ENCODE measurements at regions not wholly inside any gene's neighbourhood (a gene's known extent, or its start where the extent isn't known, plus 50 kb on each side); places are given as distances from the start of the nearest gene placed in this dataset.

DNA sequence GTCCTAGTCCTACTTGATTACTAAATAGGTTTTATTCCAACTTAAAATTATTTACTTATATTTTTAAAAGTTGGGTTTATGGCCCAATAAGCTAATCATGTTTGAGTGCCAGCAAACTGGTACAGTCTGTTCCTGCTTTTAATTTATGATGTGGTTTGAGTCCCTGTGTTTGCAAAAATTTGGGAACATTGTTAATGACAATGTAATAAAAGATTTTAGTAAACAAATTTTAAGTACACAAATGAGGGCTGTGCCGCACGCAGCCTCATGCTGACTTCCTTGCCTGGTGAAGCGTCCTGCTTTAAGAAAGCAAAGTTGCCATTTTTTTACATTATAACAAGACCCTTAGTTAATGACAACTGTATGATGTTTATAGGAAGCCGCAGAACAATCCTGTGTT, 96.8 kb upstream of the MAP1B start:
- no peak for DNase-seq

DNA sequence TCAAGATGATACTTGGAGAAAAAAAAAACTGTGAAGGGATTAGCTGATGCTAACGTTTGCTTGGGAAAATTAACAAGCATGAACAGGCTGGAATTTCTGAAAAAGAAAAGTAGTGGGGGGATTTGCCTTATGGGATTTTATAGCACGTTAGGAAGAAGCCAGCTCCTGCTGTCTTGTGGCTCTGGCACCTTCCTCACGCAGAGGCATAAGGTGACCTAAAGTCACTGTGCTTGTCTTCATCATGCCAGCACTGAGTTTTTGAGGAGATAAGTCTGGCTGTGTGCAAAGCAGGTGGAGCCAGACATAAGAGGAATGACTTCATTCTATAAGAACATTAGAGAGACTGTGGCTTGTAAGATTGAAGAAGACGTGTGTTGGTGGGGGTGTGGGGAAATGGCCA, 94.4 kb upstream of the MAP1B start:
- no peak for DNase-seq

DNA sequence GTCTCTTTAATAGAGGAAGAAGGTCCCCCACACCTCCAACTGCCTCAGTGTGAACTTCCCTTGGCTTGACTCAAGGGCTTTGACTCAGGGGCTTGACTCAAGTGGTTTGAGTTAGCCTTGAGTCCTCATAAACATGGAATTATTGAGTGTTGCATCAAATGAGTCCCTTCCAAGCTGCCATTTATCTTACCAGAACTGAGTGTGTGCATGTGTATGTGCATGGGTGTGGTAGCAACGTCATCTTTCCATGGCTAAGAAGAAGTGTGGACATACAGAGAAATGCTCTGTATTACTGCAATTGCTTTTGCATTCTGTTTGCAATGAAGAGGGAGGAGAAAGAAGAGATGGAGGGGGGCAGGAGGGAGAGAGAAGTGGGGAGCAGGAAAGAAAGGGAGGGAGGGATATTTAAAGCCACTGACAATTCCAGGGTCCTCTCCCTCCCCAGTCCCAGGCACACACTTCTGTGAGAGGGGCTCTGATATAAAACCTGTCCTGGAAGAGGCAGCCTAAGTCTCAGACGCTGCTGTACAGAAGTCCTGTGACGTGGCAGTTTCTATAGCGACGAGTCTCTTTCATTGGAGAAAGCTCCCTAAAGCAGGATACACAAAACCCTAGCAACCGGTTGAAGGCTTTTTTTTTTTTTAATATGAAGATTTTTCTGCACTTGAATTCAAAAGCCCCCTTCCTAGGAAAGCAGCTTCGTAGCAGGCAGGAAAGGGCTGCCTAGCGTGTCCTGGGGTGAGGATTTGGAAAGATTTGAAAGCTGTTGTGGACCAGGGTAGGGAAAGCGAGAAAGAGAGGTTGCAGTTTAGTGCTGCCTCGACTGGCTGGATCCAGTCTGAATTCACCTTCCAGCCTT, 93.3 kb upstream of the MAP1B start:
- peak; percentile 80 for DNase-seq

DNA sequence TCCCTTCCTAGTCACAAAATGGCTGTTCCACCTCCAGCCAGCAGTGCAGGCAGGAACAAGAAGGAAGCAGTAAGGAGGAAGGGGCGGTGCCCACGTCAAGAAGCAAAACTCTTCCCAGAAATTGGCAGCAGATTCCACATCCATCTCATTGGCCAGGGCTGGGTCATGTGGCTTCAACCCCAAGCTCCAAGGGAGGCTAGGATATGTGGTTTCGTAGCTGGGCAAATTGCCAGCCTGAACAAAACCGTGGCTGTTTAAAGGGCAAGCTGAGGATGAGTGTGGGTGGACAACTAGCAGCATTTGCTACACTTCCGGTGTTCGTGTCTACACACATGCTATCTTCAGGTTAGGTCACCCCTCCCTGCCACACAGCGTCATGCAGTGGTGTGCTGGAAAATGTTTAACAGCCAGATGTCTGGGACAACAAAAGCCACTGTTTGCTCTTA, 92.1 kb upstream of the MAP1B start:
- peak; percentile 73 for DNase-seq

DNA sequence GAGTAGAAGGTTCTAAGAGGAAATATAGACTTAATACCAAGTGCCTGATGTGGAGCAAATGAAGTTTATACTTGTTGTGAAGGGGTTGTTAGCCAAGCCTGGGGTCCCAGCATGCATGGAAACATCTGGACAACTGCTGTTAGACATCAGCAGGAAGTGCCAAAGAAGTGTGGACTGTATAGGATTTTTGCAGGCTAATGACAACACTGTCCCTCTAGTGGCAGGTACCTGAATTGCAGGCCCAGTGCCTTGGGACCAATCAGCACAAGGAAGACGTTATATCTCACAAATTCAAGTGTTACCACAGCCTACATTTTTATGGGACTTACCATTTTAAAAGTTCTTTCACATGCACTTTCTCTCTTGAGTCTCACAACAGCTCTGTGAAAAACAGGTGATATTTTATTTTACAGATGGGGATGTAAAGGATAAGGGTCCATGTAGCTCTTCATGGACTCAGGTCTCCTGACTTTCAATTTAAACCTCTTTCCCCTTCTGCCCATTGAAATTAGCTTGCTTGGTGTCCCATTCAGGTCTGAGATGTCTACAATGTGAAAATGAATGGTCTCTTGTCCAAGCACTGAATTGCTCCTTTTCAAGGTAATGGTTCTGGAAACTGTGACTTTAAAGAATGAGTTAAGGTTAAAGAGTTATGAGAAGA, 89.0 kb upstream of the MAP1B start:
- no peak for DNase-seq

DNA sequence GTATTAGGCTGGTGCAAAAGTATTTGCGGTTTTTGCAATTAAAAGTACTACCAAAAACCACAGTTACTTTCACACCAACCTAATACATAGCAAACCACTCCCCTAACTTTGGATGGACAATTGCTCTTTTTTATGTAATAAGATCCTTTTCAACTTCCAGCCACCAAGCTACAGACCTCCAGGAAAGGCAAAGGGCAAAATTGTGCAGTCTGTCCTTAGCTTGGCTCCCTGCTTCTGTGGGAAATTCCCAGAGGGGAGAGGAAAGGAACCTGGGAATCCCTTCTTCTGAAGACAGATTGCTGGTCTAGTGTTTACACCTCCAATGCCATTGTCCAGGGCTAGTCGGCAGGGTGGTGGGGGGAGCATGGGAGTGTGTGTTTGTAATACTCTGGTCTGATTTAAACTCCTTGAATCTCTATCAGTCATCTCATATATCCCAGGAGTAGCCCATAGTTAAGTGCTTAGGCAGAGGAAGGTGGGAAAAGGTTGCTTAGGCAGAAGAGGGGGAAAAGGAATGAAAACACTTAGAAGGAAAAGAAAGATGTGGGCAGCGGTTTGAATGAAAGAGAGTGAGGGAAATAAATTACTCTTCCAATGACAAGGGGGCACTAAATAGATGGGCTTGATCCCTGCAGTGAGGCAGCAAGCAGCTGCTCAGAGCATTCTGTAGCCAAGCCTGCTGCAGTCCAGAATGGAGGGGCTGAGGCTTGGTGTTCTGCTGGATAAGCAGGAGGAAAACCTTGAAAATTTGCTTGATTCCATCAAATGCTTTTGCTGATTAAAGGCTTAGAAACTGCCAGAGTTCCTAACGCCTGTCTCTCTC, 86.9 kb upstream of the MAP1B start:
- no peak for DNase-seq

DNA sequence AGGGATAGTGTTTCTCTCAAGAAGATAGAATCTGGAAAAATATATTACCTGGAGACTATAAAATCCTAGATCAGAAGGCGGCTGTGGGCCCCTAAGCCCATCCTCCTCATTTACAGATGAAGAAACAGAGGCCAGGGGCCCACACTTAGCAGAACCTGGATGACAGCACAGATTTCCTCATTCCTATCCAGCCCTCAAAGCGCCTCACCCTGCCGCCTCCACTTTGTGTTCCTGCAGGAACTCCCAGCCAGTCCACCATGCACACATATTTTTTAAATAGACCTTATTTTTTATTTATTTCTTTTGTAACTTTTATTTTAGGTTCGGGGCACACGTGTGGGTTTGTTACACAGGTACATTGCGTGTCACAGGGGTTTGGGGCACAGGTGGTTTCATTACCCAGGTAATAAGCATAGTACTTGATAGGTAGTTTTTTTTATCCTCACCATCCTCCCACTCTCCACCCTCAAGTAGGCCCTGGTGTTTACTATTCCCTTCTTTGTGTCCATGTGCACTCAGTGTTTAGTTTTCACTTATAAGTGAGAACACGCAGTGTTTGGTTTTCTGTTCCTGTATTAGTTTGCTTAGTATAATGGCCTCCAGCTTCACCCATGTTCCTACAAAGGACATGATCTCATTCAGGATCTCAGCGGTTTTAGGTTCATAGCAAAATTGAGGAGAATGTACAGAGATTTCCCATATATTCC, 85.5 kb upstream of the MAP1B start:
- DNase-seq, result no peak

DNA sequence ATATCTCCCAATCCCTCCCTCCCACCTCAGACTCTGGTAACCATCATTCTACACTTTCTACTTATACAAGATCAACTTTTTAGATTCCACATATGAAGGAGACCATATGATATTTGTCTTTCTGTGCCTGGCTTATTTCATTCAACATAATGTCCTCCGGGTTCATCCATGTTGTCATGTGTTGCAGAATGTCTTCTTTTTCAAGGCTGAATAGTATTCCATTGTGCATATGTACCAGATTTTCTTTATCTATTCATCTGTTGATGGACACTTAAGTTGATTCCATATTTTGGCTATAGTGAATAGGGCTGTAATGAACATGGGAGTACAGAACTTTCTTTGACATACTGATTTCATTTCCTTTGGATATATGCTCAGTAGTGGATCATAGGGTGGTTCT, 78.9 kb upstream of the MAP1B start:
- no peak for DNase-seq

DNA sequence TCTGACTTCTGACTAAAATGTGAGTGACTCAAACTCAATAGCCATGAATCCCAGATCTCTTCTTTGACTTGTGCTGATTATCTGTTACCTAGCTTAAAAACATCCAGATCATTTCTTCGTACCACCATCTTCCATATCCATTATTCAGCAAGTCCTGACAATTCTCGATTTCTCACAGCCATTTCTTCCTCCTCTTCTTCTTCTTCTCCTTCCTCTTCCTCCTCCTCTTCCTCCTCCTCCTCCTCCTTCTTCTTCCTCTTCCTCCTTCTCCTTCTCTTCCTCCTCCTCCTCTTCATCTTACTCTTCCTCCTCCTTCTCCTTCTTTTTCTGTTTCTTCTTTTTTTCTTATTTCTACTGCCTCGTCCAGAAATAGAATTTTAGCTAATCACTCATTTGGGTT, 77.0 kb upstream of the MAP1B start:
- no peak for DNase-seq

DNA sequence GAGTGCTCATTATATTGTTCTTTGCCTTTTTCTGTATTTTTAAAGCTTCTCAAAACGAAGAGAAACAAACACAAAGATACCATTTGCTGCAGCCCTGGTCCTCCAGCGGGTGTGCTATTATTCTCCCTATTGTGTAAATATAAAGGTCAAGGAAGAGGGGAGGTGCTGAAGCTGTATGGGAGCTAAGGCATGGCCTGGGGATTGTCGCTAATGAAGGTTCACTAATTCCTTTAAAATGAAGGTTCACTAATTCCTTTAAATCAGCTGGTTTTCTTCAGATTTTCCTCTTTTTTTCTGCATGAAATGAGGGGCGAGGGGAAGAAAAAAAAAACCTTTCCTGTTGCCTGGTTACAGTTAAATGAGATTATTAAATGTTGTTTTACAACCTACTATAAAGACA, 74.5 kb upstream of the MAP1B start:
- DNase-seq, result peak; percentile 8

DNA sequence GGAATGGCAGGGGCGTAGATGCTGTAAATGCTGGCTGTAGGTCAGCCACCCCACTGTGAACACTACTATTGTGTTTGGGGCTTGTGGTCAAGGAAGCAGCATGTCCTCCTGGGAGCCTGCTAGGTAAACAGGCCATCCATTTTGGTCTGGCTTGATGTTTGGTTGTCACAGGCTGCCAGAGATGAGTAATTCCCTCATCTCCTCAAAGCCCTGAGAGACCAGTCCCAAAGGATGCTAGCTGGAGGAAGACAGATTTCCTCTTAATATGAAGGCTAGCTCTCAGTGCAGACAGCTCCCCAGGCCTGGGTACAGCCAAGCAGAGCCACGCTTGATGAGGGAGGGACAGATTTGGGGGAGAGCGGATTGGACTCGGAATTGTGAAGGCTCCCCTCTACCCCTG, 72.5 kb upstream of the MAP1B start:
- DNase-seq, result no peak

DNA sequence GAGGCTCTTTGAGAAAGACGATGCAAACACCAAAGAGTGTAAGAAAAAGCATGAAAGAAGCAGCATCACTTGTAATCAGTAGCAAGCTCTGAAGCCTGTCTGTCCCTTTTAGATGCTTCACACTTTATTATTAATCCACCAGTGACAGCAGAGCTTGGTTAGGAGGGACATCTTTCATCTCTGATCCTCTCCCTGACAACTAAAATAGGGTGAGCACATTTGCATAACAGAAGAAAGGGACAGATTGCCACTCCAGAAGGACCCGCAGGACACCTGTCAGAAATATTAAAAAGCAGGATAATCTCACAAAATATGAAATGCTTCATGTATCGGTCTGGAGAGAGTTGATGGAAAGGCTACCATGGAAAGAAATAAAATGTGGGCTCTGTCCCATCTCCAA, 71.4 kb upstream of the MAP1B start:
- DNase-seq, result no peak

DNA sequence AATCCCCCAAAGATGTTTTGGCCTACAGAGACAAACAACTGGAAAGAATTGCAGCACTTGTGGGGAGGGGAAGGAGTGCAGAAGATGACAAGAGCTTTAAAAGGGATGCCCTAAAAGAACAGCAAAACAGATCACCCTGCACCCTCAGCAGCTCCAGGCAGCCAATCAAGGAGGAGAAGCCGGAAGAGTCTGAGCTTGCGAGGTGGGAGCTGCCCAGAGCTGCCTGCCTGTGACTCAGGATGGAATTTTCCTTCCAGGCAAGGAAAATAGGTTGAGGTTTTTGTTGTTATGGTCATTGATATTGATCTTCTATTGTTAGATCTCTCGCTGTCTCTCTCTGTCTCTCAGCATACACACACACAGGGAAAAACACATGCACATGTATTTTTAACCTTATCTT, 70.3 kb upstream of the MAP1B start:
- no peak for DNase-seq

DNA sequence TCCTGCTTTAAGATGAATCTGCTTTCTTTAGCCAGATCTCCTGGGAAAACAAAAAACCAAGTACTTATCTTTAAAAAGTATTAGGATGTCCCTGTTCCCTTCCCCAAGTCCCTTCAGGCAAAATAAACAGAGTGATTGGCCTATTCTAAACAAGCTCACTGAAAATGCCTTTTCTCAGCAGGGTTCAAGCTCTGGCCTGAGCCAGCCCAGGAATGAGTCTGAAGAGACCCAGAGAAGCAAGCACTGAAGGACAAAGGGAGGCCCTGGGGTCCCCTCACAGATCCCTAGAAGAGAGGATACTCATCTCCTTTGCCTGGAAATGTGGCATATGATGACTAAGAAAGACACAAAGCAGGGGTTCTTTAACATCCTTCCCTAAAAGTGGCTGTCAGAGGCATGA, 66.8 kb upstream of the MAP1B start:
- DNase-seq, result no peak

DNA sequence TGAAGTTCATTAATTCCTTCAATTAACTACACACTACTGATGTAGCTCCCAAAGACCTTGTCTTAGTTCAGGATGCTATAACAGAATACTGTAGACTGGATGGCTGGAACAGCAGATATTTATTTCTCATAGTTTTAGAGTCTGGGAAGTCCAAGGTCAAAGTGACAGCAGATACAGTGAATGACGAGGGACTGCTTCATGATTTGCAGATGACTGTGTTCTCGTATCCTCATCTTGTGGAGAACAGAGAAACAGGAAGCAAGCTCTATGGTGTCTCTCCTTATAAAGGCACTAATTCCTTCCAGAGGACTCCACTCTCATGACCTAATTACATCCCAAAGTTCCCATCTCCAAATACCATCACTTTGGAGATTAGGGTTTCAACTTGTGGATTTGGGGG, 65.6 kb upstream of the MAP1B start:
- no peak for DNase-seq

DNA sequence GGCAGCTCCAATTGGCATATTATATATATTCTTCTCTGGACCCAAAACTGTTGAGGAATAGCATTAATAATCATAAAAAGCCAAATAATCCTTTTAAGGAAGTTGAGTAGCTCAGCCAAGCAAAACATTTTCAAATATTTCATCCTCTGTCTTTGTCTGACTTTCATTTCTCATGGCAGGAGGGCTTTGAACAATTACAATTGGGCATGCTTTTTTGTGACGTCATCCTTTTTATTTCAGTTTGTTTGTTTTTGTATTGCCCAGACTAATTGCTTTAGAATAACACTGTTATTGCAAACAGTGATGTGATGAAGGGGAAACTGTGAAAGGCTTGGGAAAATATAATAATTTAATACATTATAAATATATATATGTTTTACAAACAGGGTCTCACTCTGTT, 65.2 kb upstream of the MAP1B start:
- DNase-seq, result no peak

DNA sequence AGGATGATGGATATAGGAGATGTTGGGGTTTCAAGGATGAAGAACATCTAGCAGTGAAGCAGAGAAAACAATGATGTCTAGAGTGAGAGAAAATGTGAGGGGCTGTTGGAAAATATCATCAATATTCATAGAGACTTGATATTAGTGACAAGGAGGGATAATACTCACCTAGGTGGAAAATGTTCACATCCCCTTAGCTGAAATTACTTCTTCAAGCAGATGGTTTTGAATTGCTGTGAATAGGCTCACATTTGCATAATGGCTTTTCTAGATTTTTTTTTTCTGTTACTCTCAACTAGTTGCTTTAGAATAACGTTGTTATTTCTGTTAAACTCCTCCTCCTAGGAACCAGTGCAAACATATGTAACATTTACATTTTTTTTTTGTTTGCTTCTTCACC, 61.6 kb upstream of the MAP1B start:
- DNase-seq, result no peak

DNA sequence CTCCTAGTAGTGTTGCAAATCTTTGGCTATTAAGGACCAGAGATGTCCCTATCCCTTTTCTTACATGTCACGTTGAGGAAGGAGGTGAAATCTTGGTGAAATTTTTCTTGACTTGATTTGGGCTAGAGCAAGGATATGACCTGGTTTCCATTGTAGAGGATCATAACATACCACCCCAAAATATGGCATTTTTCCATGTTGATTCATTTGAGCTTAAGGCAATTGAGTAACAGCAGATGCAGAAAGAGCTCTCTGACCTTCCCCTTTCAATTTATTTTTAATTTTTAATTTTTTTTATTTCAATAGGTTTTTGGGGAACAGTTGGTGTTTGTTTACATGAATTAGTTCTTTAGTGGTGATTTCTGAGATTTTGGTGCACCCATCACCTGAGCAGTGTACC, 61.2 kb upstream of the MAP1B start:
- DNase-seq, result no peak

DNA sequence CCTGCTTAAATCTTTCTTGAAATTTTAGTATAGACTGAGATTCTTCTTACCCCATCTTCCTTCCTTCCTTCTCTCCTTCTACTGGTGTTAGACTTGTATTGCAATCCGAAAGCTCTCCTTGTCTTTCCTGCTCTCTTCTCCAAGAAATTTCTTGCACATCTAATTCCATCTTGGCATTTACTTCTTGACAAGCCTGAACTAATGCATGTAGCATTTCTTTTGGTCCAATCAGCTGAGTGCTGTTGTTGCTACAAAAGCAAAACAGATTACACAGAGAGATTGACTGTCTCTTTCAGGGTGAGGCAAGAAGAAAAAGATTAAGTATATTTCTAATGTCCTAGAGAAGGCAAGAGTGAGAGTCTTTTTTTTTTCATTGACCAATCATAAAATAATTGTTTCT, 51.6 kb upstream of the MAP1B start:
- DNase-seq, result no peak
